GM21423 (cell line): ENCODE measurements at regions not wholly inside any gene's neighbourhood (a gene's known extent, or its start where the extent isn't known, plus 50 kb on each side); places are given as distances from the start of the nearest gene placed in this dataset.
"Not testable (repeated sequence)": the region's sequence is repeated elsewhere in the genome, so short reads cannot be mapped to it uniquely, and the experiment has no call there.

Source experiments
- ATAC-seq: cut with Tn5 transposase; IDR thresholded peaks from one replicate; pipeline ENCODE4 v1.9.1; 2021; ENCODE audit warnings: mild to moderate bottlenecking, moderate library complexity; ENCODE audit not compliant: unreplicated experiment

DNA sequence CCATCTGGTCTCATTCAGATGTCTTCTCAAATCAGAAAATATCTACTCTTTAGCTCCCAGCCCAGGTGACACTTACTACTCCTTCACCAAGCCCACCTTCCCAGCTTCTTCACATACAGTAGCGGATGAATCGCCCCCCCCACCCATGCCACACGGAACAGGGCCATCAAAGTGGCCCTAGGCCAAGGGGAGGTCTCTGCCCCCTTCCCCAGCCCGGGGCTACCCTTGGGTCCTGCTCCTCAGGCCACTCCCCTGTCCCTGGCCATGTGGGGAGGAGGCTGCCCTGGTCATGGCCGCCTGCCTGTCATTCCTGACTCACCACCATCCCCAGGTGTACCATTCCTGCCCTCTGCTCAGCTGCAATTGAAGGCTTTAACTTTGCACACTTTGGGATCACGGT, 142.8 kb downstream of the NECTIN1 start:
- no peak for ATAC-seq

DNA sequence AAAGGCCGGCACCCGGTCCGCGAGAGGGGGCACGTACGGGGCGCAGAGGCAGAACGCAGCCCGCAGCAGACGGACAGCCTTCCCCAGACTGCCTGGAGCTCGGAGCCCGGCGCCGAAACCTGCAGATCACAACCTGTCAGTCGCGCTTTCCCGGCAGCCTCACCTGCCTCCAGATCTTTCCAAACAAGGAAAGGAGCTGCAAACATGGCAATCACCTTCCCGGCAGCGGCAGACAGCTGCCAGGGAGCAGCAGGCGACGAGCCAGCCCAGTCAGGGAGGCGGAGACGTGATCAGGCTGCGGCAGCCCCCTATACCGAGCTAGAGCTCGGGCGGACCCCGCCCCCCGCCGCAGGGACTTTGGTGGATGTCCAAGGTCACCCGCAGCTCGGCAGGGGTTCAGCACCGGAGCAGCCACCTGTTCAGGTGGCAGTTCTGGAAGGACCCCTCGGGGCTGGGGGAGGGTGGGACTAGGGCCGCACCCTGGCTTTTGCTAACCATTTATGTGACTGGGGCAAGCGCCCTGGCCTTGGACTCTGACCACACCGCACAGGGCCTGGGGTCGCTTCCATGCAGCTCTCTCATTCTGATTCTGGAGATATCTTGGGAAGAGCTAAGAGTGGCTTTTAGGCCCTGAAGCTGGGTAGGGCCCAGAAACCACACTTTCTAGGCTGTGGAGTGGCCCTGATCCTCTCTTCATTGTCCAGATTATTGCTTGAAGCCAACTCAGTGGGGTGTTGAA, 143.8 kb downstream of the NECTIN1 start:
- ATAC-seq, result no peak

DNA sequence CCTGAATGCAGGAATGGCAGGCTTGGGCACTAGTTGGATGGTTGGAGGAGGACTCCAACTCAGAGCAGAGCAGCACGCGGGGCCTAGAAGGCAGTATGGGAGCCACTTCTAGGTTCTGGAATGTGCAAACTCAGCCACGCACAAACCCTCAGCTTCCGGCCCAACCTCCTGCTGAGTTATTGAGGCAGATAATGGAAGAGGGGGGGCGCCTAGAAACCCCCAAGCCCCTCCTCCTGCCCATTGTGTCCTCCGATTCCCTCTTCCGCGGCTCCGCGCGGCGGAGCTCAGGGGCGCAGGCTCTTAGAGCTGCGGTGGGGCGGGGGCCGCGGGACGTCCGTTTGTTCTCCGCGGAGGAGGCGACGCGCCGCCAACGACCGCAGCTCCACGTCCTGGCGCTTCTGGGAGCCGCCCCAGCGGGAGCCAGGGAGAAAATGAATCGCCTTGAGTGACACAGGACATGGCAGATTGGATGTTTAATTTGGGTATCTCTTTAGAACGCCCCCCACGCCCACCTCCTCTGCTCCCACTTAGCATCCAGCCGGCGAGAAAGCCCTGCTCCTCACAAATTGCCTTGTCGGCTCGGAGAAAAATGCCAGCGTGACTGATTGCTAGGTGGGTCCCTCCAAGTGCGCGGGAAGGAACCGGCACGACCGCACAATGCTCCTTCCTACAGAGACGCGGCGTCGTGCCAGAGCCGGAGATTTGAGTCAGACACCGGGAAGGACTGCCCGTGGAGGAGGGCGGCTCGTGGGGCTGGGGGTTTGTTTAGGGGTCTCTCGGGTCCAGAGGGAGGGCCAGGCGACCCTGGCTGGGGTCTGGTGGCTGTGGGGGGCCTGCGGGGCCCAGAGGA, 144.6 kb downstream of the NECTIN1 start:
- no peak for ATAC-seq

DNA sequence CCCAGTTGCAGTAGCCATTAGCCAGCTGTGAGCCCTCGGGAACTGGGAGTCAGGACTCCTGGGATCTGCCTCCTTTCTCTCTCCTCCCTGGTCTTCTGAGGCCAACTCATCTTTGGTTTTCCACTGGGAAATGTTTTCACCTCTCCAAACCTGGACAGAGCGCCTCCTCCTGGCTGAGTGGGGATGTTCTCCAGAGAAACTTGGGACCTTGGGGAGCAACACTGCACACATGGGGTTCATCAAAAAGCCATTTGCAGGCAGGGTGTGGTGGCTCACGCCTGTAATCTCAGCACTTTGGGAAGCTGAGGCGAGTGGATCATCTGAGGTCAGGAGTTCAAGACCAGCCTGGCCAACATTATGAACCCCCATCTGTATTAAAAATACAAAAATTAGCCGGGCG, 145.4 kb downstream of the NECTIN1 start:
- ATAC-seq, result no peak

DNA sequence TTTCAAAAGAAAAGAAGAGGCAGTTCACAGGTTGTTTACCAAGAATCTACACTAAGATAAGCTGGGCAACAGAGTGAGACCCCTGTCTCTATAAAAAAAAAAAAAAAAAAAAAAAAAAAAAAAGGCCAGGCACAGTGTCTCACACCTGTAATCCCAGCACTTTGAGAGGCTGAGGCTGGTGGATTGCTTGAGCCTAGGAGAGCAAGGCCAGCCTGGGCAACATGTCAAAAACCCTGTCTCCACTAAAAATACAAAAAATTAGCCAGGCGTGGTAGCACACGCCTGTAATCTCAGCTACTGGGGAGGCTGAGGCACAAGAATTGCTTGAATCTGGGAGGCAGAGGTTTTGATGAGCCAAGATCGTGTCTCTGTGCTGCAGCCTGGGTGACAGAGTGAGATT, 147.6 kb downstream of the NECTIN1 start:
- ATAC-seq, result not testable (repeated sequence)

DNA sequence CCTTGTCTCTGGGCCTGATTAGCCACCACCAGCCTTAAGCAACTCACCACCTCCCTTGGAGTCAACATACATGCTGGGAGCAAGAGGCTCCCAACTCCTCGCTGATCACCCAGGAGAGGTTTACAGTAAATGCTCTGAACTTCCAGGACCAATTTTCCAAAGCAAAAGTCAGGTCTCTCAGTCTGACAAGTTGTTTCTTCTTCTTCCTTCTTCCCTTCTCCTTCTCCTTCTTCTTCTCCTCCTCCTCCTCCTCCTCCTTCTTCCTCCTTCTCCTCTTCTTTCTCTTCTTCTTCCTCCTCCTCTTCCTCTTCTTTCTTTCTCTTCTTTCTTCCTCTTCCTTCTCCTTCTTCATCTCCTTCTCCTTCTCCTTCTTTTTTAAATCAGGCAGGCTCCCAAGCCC, 148.2 kb downstream of the NECTIN1 start:
- ATAC-seq, result no peak

DNA sequence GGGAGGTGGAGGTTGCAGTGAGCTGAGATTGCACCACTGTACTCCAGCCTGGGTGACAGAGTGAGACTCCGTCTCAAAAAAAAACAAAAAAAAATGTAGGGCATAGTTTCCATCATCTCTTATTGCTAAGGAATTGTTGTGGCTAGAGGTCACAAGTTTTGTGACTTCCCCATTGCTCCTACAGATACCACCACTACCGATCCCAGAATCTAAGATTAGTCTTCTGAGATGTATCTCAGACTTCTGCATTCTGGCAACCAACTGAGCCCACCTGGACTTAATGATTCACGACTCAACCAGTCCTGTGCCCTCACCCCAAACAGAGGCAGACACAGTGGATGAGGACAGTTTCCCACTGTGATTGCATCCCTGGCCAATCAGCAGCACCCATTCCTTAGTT, 148.9 kb downstream of the NECTIN1 start:
- ATAC-seq, result no peak

DNA sequence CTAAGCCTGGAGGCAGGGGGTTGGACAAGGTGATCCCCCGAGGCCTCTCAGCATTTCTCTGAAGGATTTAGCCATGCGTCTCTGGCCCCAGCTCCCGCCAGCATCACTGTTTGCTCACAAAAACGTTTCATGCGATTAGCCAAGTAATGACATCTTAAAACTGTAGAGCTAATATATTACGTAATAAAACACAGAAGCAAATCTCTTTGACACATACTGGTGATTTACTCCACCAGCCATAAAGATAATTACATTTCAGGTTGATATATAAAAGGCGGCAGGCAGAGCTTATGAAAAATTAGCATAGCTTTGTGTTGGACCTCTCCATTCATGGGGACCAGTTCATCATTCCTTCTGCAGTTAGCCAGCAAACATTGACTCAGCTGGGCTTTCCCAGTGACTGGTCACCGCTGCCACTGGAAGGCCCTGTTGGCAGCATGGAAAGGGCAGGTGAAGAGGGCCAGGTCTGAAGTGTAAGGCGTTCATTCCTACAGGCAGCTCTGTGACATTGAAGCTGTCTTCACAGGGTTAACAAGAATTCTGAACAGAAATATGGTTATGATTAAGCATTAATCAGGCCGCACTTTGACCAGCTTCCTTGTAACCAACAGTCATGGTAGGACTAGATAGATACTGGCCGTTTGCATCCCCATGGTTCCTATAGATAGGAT, 150.3 kb downstream of the NECTIN1 start:
- ATAC-seq, result no peak

DNA sequence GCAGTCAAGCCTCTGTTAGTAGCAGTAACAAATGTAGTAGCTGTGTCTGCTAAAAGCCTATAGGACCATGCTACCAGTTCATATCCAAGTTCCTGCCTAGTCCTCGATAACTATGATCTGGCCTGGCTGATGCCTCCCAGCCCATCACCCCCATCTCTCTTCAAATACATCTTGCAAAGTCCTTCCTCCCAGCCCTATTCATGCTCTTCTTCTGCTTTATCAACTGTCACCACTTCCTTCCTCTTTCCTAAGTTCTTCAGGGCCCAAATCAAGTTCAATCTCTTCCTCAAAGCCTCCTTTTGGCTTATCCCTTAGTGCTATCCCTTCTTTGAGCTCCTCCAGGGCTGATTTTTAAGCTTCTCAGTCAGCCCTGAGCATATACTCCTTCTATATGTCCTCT, 150.9 kb upstream of the THY1 start:
- ATAC-seq, result no peak

DNA sequence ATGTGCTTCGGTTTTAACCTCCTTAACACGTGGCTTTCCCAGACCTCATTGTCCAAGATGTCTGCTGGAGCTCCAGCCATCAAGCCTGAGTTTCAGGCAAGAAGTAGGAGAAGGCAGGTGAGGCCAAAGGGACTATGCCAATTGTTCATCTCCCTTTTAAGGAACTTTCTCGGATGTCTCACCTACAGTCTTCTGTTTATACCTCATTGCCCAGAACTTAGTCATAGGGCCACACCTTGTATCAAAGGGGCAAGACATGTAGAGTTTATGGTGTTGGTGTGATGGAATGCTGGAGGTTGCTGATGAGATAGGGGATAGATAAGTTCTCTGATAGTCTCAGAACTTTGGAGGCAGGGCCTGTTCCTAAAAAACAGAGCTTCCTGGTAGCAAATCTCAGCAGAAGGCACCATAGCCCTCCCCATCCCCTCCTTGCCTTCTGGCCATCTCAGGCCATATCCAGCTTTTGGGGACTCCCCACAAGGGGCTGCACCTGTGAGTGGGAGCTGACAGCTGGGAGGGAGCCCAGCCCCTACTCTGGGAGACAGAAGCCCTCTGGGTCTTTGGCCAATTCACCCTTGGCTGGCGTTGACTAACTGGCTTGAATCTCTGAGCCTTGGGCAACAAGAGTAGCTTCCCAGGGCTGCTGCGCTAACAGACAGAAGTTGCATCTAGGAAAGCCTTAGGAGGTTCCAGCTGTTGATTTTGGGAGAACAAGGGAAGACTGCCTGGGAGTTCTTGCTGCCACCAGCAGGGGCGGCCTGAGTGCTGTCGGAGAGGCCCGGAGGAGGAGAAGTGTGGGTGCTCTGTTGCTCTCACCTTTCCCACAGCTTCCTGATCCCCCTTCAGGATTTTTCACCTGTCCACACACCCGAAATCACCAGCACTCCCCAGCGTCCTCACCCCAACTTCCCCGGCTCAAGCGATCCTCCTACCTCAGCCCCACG, 149.8 kb upstream of the THY1 start:
- no peak for ATAC-seq

DNA sequence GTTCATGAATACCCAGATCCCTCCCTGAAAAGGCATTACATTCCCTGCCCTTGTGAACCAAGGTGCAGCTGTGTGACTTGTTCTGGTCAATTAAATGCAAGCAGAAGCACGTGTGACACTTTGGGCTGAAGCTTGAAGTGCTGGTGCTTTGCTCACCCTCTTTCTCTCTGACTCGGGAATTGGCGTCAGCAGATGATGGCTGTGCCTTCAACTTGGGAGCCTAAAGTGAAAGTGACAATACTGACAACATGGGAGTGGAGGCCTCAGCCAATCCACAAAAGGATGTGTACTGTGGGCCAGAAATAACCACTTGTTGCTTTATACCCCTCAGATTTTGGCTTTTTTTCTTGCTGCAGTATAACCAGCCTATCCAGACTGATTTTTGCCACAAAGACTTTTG, 148.3 kb upstream of the THY1 start:
- no peak for ATAC-seq

DNA sequence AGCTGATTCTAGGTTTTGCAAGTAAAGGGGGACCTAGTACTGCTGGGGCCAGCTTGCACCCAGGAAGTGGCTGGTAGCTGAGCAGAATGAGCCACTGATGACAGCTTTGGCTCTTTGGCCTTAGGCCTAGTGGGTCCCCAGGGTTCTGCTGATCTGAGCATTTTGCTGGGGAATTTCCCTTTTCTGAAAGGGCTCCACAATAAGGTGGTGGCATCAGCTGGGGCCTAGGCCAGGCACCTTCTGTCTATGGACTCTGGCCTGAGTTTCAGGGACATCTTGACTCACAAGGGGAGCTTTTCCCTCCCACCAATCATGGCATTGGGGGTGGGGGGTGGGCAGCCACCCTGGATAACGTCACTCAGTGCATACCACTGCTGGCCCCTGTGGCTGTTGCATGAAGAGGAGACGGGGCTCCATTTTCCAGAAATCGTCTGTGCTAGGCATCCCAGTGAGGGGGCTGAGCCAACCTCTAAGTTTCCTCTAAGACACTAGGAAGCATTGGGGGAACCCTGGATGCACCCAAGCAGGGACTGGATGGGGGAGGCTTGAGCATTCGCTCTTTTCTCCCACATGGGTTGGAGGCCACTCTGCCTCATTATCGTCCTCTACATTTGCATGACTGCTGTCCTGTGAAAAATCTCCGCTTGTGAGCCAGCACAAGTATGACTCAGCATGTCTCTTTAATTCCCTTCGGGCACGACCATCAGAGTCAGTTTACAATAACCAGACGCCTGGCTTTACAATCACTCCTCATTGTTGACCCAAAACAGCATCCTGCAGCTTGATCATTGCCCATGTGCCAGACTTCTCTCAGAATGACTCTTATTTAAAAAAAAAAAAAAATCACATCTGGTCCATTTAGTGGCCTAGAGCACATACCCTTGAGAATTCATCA, 145.0 kb upstream of the THY1 start:
- ATAC-seq, result no peak

DNA sequence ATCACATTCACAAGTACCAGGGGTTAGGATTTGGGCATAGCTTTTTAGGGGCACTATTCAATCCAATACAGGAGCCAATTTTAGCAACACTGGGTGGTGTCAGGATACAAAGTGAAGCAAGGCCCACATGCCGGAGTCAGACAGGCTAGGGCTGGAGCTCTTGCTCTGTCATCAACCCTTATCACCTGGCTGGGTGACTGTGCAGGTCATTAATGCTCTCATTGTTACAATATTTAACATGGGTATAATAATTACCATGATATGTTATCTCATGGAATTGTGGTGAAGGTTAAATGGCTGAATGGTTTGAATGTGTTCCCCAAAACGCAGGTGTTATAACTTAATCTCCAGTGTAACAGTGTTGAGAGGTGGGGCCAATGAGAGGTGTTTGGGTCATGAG, 143.3 kb upstream of the THY1 start:
- no peak for ATAC-seq

DNA sequence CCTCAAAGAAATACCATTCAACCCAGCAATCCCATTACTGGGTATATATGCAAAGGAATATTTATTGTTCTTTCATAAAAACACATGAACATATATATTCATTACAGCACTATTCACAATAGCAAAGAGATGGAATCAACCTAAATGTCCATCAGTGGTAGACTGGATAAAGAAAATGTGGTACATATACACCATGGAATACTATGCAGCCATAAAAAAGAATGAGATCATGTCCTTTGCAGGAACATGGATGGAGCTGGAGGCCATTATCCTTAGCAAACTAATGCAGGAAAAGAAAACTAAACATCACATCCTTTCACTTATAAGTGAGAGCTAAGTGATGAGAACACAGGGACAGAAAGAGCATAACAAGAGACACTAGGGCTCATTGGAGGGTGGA, 142.7 kb upstream of the THY1 start:
- not testable (repeated sequence) for ATAC-seq

DNA sequence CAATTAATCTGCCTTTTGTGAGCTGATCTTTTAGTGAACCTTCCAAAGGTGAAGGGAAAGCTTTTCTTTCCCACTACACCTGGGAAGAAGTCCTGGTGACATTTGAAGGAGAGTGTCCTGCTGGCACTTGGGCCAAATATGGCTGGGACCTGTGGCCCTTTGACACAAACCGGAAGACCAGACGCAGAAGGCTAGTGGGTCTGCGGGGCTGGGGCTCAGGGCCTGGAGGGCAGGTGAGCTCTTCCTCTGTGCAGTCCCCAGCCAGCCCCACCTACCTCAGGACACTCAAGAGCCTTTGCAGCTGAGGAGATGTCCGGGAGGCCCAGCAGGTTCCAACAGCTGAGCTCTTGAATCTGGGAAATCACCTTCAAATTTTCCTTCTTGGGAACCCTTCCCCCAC, 138.0 kb upstream of the THY1 start:
- no peak for ATAC-seq

DNA sequence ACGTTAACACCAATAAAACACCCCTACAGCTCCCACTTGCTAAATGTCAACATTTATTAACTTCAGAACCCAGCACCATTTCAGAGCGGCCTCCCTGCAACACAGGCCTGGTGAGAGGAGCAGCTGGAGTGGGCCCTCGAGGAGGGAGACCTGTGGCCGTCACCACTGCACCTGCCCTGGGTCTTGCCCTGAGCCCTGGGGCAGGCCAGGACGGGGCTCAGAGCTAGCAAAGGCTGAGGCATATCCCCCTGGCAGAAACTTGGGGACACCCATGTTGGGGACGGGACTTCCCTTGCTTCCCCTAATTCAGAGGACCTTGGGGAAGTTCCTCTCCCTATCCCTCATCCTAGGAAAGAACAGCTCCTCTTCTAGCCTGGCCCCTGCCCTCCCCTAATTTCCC, 137.3 kb upstream of the THY1 start:
- no peak for ATAC-seq

DNA sequence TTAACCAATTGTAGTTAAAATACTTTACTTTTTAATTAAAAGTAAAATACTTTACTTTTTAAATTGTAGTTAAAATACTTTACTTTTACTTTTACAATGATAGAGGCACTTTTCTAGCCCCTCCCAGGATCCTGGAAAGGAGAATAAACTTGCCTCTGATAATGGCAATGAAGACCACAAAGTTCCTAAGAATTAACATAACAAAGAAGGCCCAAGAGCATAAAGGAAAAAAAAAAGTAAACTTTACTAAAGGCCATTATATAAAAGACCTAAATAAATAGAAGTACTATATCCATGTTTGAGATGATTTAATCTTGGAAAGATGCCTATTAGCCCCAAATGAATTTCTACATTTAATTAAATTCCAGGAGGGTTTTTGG, 129.1 kb upstream of the THY1 start:
- no peak for ATAC-seq

DNA sequence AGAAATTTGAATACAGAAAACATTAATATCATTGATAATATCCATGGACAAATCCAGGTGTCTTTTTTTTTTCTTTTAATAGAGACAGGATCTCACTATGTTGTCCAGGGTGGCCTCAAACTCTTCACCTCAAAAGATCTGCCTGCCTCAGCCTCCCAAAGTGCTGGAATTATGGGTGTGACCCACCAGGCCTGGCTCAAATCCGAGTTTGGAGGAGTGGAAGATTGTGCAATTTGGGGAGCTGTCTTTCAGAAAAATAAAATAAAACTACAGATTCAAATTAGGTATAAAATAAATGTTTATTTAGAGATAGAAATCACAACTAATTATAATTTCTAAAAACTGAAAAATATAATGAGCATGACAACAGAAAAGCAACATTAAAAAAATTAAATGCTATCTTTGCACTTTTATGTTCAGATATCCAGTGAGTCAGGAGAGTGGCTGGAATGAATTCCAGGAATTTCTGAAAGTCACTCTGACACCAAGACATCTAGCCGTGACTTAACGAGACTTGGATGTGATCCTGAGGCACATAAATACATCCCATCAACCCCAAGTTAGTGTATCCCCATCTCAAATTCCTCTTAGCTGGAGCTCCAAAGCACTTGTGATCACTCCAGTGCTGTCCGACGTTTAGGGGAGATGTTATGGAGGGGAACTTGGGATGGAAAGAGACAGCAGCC, 128.6 kb upstream of the THY1 start:
- ATAC-seq, result no peak

DNA sequence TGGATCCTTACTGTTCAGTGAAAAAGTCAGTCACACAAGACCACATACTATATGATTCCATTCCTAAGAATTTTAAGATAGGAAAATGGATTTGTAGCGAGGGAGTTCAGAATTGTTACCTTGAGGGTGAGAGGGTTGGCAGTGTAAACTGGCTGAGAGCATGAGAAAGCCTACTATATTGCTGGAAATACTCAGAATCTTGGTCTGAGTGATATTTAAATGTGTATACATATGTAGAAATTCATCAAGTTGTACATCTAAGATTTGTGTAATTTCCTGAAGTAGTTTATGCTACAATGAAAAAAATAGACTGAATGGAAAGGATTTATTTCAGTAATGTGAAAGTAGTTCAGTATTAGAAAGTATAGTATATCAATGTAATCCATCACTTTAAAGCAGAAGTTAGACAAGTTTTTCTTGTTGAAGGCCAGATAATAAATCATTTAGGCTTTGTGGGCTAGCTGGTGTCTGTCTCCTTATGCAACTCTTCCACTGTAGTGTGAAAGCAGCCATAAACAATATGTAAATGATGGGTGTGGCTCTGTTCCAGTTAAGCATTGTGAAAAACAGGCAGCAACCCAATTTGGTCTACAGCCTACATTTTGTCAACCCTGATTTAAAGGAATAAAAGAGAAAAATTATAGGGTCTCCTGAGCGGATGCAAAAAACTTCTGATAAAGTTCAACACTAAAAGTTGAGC, 127.2 kb upstream of the THY1 start:
- ATAC-seq, result no peak
